ENCODE measurements at regions not wholly inside any gene's neighbourhood (a gene's known extent, or its start where the extent isn't known, plus 50 kb on each side); places are given as distances from the start of the nearest gene placed in this dataset.

GRCh38 chr6:17218023-17218748 lies 63.0 kb upstream of the RBM24 start:
- no peak for TF ChIP-seq CTCF (conservative IDR thresholded peaks at IDR 0.05; ENCODE audit: low read depth in 2 of 2)
- no peak for TF ChIP-seq CREB1 (CRISPR knock-in tag; IDR thresholded peaks at IDR 0.05; ENCODE audit: low read depth)
- TF ChIP-seq REST (IDR thresholded peaks at IDR 0.05; ENCODE audit: unreplicated experiment), result no peak
- TF ChIP-seq EZH2 (IDR thresholded peaks at IDR 0.05; ENCODE audit: low read depth, unreplicated experiment), result no peak
